ENCODE measurements at regions not wholly inside any gene's neighbourhood (a gene's known extent, or its start where the extent isn't known, plus 50 kb on each side); places are given as distances from the start of the nearest gene placed in this dataset.

- WGBS (ENCODE audit: insufficient coverage, insufficient replicate concordance, low lambda C conversion rate, missing lambda C conversion rate) = 66% methylated on average over 2 of the region's 2 CpGs
- CTCF ChIA-PET = interaction anchor here (1.0 kb wide), 1 partner anchor 67 kb away, joined by 3 read pairs; no protein-coding TSS in a partner anchor
- Histone ChIP-seq H3K4me2 (ENCODE audit: control insufficient read depth, insufficient read depth) (no peak overlapping the region), H3K4me1 (ENCODE audit: control insufficient read depth, insufficient read depth, low read length) (no peaks in the 10 kb centered on the region), H3K9me3 (replicated peaks; ENCODE audit: control insufficient read depth, insufficient read depth, low read length) (no peaks in the 10 kb centered on the region), H3K27ac (ENCODE audit: control insufficient read depth, insufficient read depth) (no peak overlapping the region), H3K36me3 (ENCODE audit: control insufficient read depth in 2 of 2, insufficient read depth in 2 of 2, low read length in 1 of 2) (no peaks in the 10 kb centered on the region), H2AFZ (ENCODE audit: control insufficient read depth, low read depth, low read length) (no peak overlapping the region), H4K20me1 (ENCODE audit: control insufficient read depth, insufficient read depth) (no peaks in the 10 kb centered on the region), H3K27me3 (replicated peaks in 1 of 2; ENCODE audit: control insufficient read depth in 2 of 2, insufficient read depth in 2 of 2, low read length in 1 of 2) (peaks cover 0 to 2% of the 10 kb centered on the region in 2 experiments; a peak in 1 of 4 replicates), H3K79me2 (ENCODE audit: control insufficient read depth, insufficient read depth, low read length) (no peaks in the 10 kb centered on the region), H3K9ac (ENCODE audit: control insufficient read depth, insufficient read depth, low read length) (no peak overlapping the region), H3K4me3 (no peak overlapping the region)
- SMC1A ChIA-PET (ENCODE audit: uncharacterized antibody, unreplicated experiment) = no interaction called here
- DNase-seq (ENCODE audit: low read depth, low spot score) = no peak
- BruUV-seq (replicated peaks) = no TSS peak
- in situ Hi-C loops (cut with MboI) (no loop called here), intact Hi-C loops (cut with micrococcal nuclease; ENCODE audit: unreplicated experiment) (no loop called here)
- no peak for ATAC-seq
- FAIRE-seq = no peak
- POLR2A ChIA-PET = no interaction called here
- RAD21 ChIA-PET (ENCODE audit: unreplicated experiment) = no interaction called here
- TF ChIP-seq LARP7 (IDR thresholded peaks at IDR 0.05) = no peak
- no peak for TF ChIP-seq ZNF384 (IDR thresholded peaks at IDR 0.05; ENCODE audit: borderline replicate concordance, low read depth, low read length)
- no peak for TF ChIP-seq CREB1 (IDR thresholded peaks at IDR 0.05; ENCODE audit: low read depth)
- TF ChIP-seq POLR2AphosphoS2 (IDR thresholded peaks at IDR 0.05; ENCODE audit: low read depth, low read length) = no peak
- TF ChIP-seq SMARCA5 (IDR thresholded peaks at IDR 0.05) = no peak
- no peak for TF ChIP-seq MYC (IDR thresholded peaks at IDR 0.05; ENCODE audit: insufficient read depth, insufficient read length, insufficient replicate concordance, low read length, severe bottlenecking)
- TF ChIP-seq E4F1 (IDR thresholded peaks at IDR 0.05; ENCODE audit: borderline replicate concordance, partially characterized antibody) = no peak
- TF ChIP-seq USF2 (IDR thresholded peaks at IDR 0.05; ENCODE audit: borderline replicate concordance, low read depth, low read length) = no peak
- no peak for TF ChIP-seq ASH2L (IDR thresholded peaks at IDR 0.05; ENCODE audit: borderline replicate concordance, low read depth)
- no peak for TF ChIP-seq IKZF2 (IDR thresholded peaks at IDR 0.05)
- no peak for TF ChIP-seq CUX1 (IDR thresholded peaks at IDR 0.05; ENCODE audit: insufficient replicate concordance, low read depth, low read length)
- no peak for TF ChIP-seq USF1 (IDR thresholded peaks at IDR 0.05; ENCODE audit: borderline replicate concordance, extremely low read length, insufficient read depth, low read depth, low read length)
- TF ChIP-seq STAT1 (conservative IDR thresholded peaks at IDR 0.05) = no peak
- no peak for TF ChIP-seq POU2F2 (IDR thresholded peaks at IDR 0.05; ENCODE audit: borderline replicate concordance, low read depth, low read length)
- no peak for TF ChIP-seq MTA2 (IDR thresholded peaks at IDR 0.05; ENCODE audit: low read depth)
- no peak for TF ChIP-seq CBX5 (IDR thresholded peaks at IDR 0.05; ENCODE audit: low read depth)
- TF ChIP-seq HDAC2 (IDR thresholded peaks at IDR 0.05) = no peak
These were observed 82.2 kb upstream of the GUCA2B start for GRCh38 chr1:42070996-42071395.

Measured in GM12878 (cell line).